Sigmoid colon (tissue), 6 donors: ENCODE measurements at regions not wholly inside any gene's neighbourhood (a gene's known extent, or its start where the extent isn't known, plus 50 kb on each side); places are given as distances from the start of the nearest gene placed in this dataset.

Experiments used
- DNase-seq: peaks from one replicate; pipeline ENCODE4 v3.0.0-alpha.2; 2019
- H3K27ac ChIP-seq, 4 donors: fragments of 200-600 bp; sonication (generic); one replicate each; pipeline ENCODE4 v1.5.1; 2016 to 2019; ENCODE audit warnings: mild to moderate bottlenecking in 1 of 4
- H3K27me3 ChIP-seq, 3 donors: fragments of 200-600 bp; sonication (generic); one replicate each; pipeline ENCODE4 v1.5.1; 2019; ENCODE audit warnings: mild to moderate bottlenecking in 1 of 3
- H3K36me3 ChIP-seq, 4 donors: fragments of 200-600 bp; sonication (generic); one replicate each; pipeline ENCODE4 v1.5.1; 2016 to 2019
- H3K4me1 ChIP-seq, 4 donors: fragments of 200-600 bp; sonication (generic); one replicate each; pipeline ENCODE4 v1.5.1; 2017 to 2019
- H3K4me3 ChIP-seq, 4 donors: fragments of 200-600 bp; sonication (generic); one replicate each; pipeline ENCODE4 v1.5.1; 2017 to 2019; ENCODE audit warnings: mild to moderate bottlenecking in 2 of 4, moderate library complexity in 1 of 4
- H3K9me3 ChIP-seq, 4 donors: fragments of 200-600 bp in 3 of 4; sonication (generic) in 3 of 4; one replicate each; pipeline versions ENCODE4 v1.5.1 to v1.6.1; 2013 to 2019
- EP300 ChIP-seq, 4 donors: sonication (generic); formaldehyde crosslinking; IDR thresholded peaks; one replicate each; pipeline ENCODE4 v1.6.1; 2017; ENCODE audit warnings: antibody characterized with exemption in 4 of 4
- POLR2A ChIP-seq, 2 donors: fragments of 450-650 bp; IDR thresholded peaks; one replicate each; pipeline ENCODE4 v1.6.1; 2016; ENCODE audit warnings: antibody characterized with exemption in 2 of 2, mild to moderate bottlenecking in 2 of 2, moderate library complexity in 2 of 2
- POLR2AphosphoS5 ChIP-seq, 4 donors: sonication (generic); formaldehyde crosslinking; IDR thresholded peaks; one replicate each; pipeline ENCODE4 v1.6.1; 2017; ENCODE audit warnings: antibody characterized with exemption in 4 of 4
- WGBS, 2 donors: extraction: QIAGEN DNeasy Blood & Tissue Kit; methylation state at CpG; one replicate each; pipeline ENCODE4 v1.1.7; 2013; 5-methylcytosine and 5-hydroxymethylcytosine counted together
- intact Hi-C: fragments of 100-400 bp; cut with DNase I; formaldehyde crosslinking; loops from one replicate; pipeline ENCODE4 v1.15.1; 2023
- TF ChIP-seq, protein P1 (sequence below), 4 experiments: fragments of 450-650 bp in 3 of 4; fragments of 200-600 bp in 1 of 4; IDR thresholded peaks; one replicate each; pipeline ENCODE4 v1.5.1; 2016 to 2019; ENCODE audit warnings: antibody characterized with exemption in 4 of 4, mild to moderate bottlenecking in 3 of 4, moderate library complexity in 2 of 4
- donor health status: healthy with polysubstance abuse.
- donor health status: healthy.

DNA sequence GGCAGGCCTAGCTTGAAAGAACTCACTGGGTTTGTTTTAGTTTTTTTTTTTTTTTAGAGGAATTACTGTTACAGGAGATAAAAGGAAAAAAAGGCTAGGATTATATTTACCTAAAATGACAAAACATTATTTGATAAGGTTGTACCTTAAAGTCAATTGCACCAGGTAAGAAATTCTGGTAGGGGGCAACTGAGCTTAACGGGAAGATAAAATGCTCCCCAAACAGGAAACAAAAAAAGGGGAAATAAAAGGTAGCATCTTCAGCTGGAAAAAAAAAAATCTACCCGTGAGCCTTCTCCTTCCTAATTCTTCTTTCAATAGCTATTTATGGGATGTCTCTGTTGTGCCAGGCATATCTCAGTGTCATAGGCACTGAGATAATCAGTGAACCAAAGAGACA, 164.5 kb downstream of the PIK3R1 start:
- Histone ChIP-seq H3K36me3 (no peaks in the 10 kb centered on the region), H3K4me3 (no peak overlapping the region), H3K9me3 (no peaks in the 10 kb centered on the region), H3K27me3 (no peaks in the 10 kb centered on the region), H3K27ac (peak overlapping the region in 2 of 4 donors; percentile 37 to 45), H3K4me1 (peaks cover 0 to 23% (median 10%) of the 10 kb centered on the region in 4 donors)
- WGBS, 2 donors, result 40 to 43% methylated on average over 2 of the region's 2 CpGs
- intact Hi-C loops, result no loop called here
- TF ChIP-seq POLR2A (IDR thresholded peaks at IDR 0.05) (no peak), EP300 (IDR thresholded peaks at IDR 0.05) (no peak), POLR2AphosphoS5 (IDR thresholded peaks at IDR 0.05) (no peak)
- TF ChIP-seq, protein P1, sequence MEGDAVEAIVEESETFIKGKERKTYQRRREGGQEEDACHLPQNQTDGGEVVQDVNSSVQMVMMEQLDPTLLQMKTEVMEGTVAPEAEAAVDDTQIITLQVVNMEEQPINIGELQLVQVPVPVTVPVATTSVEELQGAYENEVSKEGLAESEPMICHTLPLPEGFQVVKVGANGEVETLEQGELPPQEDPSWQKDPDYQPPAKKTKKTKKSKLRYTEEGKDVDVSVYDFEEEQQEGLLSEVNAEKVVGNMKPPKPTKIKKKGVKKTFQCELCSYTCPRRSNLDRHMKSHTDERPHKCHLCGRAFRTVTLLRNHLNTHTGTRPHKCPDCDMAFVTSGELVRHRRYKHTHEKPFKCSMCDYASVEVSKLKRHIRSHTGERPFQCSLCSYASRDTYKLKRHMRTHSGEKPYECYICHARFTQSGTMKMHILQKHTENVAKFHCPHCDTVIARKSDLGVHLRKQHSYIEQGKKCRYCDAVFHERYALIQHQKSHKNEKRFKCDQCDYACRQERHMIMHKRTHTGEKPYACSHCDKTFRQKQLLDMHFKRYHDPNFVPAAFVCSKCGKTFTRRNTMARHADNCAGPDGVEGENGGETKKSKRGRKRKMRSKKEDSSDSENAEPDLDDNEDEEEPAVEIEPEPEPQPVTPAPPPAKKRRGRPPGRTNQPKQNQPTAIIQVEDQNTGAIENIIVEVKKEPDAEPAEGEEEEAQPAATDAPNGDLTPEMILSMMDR (IDR thresholded peaks at IDR 0.05), result no peak
- DNase-seq, result no peak

DNA sequence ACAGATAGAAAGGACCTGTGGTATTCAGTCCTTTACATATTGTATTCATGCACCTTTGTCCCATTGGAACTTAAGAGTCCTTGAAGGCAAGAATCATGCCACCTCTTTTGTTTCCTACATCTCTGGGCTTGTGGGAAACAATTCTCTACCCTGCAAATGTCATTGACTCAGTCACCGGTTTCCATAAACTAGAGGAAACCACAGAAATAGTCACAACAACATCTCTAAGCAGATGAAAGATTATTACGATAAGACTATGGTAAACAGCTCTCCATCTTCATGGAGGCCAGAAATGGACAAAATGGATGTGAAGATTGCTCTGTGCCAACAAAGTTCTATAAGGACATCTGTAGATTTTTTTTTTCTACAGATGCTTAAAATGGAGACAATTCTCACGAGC, 165.5 kb downstream of the PIK3R1 start:
- H3K4me3 ChIP-seq, result no peak overlapping the region
- no peak for DNase-seq
- H3K27ac ChIP-seq, result no peak overlapping the region
- no peaks in the 10 kb centered on the region for H3K27me3 ChIP-seq
- intact Hi-C loops, result no loop called here
- 69 to 87% methylated on average over 3 of the region's 3 CpGs for WGBS, 2 donors
- TF ChIP-seq POLR2A (IDR thresholded peaks at IDR 0.05) (no peak), EP300 (IDR thresholded peaks at IDR 0.05) (no peak), POLR2AphosphoS5 (IDR thresholded peaks at IDR 0.05) (no peak)
- TF ChIP-seq, protein P1 (IDR thresholded peaks at IDR 0.05), result no peak
- H3K36me3 ChIP-seq, result no peaks in the 10 kb centered on the region
- H3K4me1 ChIP-seq, result peaks cover 0 to 20% (median 10%) of the 10 kb centered on the region in 4 donors
- no peaks in the 10 kb centered on the region for H3K9me3 ChIP-seq

DNA sequence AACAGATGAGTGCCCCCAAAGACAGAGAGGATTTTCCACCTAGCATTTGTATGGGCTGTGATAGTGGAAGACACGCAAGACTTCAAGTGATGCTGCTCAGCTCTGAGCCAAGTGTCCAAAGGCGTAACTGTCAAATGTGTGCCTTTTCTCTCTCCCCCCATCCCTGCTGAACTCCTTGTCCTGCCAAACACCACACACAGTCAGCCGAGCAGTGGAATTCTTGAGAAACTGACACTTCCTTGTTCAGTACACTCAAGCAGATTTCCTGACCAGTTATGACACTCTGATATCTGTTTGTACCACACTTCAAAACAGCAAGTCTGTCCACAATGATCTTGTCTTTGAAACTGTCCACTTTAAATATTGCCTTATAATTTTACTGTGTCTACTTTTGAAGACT, 166.4 kb downstream of the PIK3R1 start:
- no peaks in the 10 kb centered on the region for H3K27me3 ChIP-seq
- DNase-seq, result no peak
- no peak for TF ChIP-seq POLR2AphosphoS5 (IDR thresholded peaks at IDR 0.05)
- no peak for TF ChIP-seq POLR2A (IDR thresholded peaks at IDR 0.05)
- TF ChIP-seq, protein P1 (IDR thresholded peaks at IDR 0.05), result no peak
- TF ChIP-seq EP300 (IDR thresholded peaks at IDR 0.05), result no peak
- H3K36me3 ChIP-seq, result no peaks in the 10 kb centered on the region
- 69 to 88% methylated on average over 3 of the region's 3 CpGs for WGBS, 2 donors
- H3K27ac ChIP-seq, result no peak overlapping the region
- intact Hi-C loops, result no loop called here
- H3K4me3 ChIP-seq, result no peak overlapping the region
- H3K4me1 ChIP-seq, result peaks cover 0 to 19% (median 8%) of the 10 kb centered on the region in 4 donors
- no peaks in the 10 kb centered on the region for H3K9me3 ChIP-seq

DNA sequence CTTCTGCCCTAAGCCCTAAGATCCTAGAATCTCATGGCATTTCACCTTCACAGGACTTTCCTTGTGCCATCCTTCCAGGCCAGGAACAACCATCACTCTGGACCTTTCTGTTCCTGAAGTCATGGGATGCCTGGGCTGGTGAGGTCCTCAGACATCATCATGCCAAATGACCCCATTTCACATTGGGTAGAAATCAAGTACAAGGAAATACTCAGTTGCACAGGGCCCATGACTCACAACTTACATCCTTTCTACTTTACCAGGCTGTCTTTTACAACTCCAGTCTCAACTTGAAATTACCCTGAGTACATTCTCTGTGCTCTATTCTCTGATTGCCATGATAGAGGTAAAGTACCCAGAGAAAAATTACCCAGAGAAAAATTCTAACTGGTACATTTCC, 167.1 kb downstream of the PIK3R1 start:
- DNase-seq, result no peak
- H3K27ac ChIP-seq, result no peak overlapping the region
- no peak overlapping the region for H3K4me3 ChIP-seq

More for the DNA sequence above, 167.1 kb downstream of the PIK3R1 start:
- Histone ChIP-seq H3K4me1 (peaks cover 0 to 14% (median 6%) of the 10 kb centered on the region in 4 donors), H3K27me3 (no peaks in the 10 kb centered on the region), H3K36me3 (no peaks in the 10 kb centered on the region), H3K9me3 (no peaks in the 10 kb centered on the region)
- intact Hi-C loops, result no loop called here
- TF ChIP-seq POLR2AphosphoS5 (IDR thresholded peaks at IDR 0.05), result no peak
- TF ChIP-seq, protein P1 (IDR thresholded peaks at IDR 0.05), result no peak
- no peak for TF ChIP-seq EP300 (IDR thresholded peaks at IDR 0.05)
- TF ChIP-seq POLR2A (IDR thresholded peaks at IDR 0.05), result no peak
